PC-3 (cell line): ENCODE measurements at regions not wholly inside any gene's neighbourhood (a gene's known extent, or its start where the extent isn't known, plus 50 kb on each side); places are given as distances from the start of the nearest gene placed in this dataset.

Experiments
- ATAC-seq: fragments of 200-7000 bp; cut with Tn5 transposase; 2 replicates; pipeline ENCODE4 v1.9.1; 2020; ENCODE audit warnings: mild to moderate bottlenecking, moderate library complexity
- BruUV-seq: library from RNA; stranded (reverse); fragments of 400-500 nt; replicated peaks from 2 replicates; lab custom pipeline; 2021; lab: Mats Ljungman, UMichigan
- CTCF ChIA-PET: fragments of 300-600 bp; sonication (Branson Sonifier 250); formaldehyde crosslinking; loops from one replicate; lab custom pipeline; 2022; ENCODE audit warnings: antibody characterized with exemption; lab: Charles Lee
- POLR2A ChIA-PET: fragments of 300-600 bp; sonication (Branson Sonifier 250); formaldehyde crosslinking; loops from one replicate; lab custom pipeline; 2022; ENCODE audit warnings: antibody characterized with exemption; ENCODE audit not compliant: unreplicated experiment; lab: Charles Lee
- DNase-seq: peaks from one replicate; pipeline ENCODE4 v3.0.0-alpha.2; 2015
- H2AFZ ChIP-seq: fragments of 300-600 bp; sonication (generic); 2 replicates; pipeline ENCODE4 v1.6.0; 2016; ENCODE audit warnings: antibody characterized with exemption, low read length
- H3F3A ChIP-seq: fragments of 300-600 bp; sonication (generic); one replicate; pipeline ENCODE4 v1.6.0; 2017; ENCODE audit warnings: antibody characterized with exemption, low read length, control low read depth, mild to moderate bottlenecking; ENCODE audit not compliant: unreplicated experiment
- H3K27ac ChIP-seq: fragments of 300-600 bp; sonication (generic); 2 replicates; pipeline ENCODE4 v1.5.1; 2016; ENCODE audit warnings: mild to moderate bottlenecking, low read length
- H3K27me3 ChIP-seq: fragments of 300-600 bp; sonication (generic); 2 replicates; pipeline ENCODE4 v1.6.1; 2016; ENCODE audit warnings: low read length, mixed read lengths
- H3K36me3 ChIP-seq: fragments of 300-600 bp; sonication (generic); 2 replicates; pipeline ENCODE4 v1.6.1; 2016; ENCODE audit warnings: low read depth, mixed run types, low read length, mixed read lengths
- H3K4me1 ChIP-seq: fragments of 300-600 bp; sonication (generic); 2 replicates; pipeline ENCODE4 v1.5.1; 2016; ENCODE audit warnings: low read length; ENCODE audit not compliant: insufficient read depth
- H3K4me2 ChIP-seq: fragments of 300-600 bp; sonication (generic); 2 replicates; pipeline ENCODE4 v1.6.0; 2016; ENCODE audit warnings: low read length
- H3K4me3 ChIP-seq: fragments of 300-600 bp; sonication (generic); 2 replicates; pipeline ENCODE4 v1.5.1; 2016; ENCODE audit warnings: mild to moderate bottlenecking, low read length, mixed read lengths
- H3K79me2 ChIP-seq: fragments of 300-600 bp; sonication (generic); 2 replicates; pipeline ENCODE4 v1.6.1; 2017; ENCODE audit warnings: low read length, mixed read lengths
- H3K9ac ChIP-seq: fragments of 300-600 bp; sonication (generic); 2 replicates; pipeline ENCODE4 v1.6.0; 2016; ENCODE audit warnings: mild to moderate bottlenecking, low read length
- H3K9me2 ChIP-seq: fragments of 300-600 bp; sonication (generic); replicated peaks from 2 replicates; pipeline ENCODE4 v1.6.1; 2016; ENCODE audit warnings: mixed run types, low read length, mixed read lengths
- H3K9me3 ChIP-seq: fragments of 300-600 bp; sonication (generic); 2 replicates; pipeline ENCODE4 v1.6.1; 2016; ENCODE audit warnings: low read length, mixed read lengths
- H4K20me1 ChIP-seq: fragments of 300-600 bp; sonication (generic); 2 replicates; pipeline ENCODE4 v1.6.1; 2016; ENCODE audit warnings: low read length, mixed read lengths
- EZH2 ChIP-seq: fragments of 300-600 bp; sonication (generic); IDR thresholded peaks from one replicate; pipeline ENCODE4 v1.6.1; 2017; ENCODE audit warnings: antibody characterized with exemption, mild to moderate bottlenecking, low read length; ENCODE audit not compliant: unreplicated experiment
- EZH2phosphoT487 ChIP-seq: fragments of 300-600 bp; sonication (generic); IDR thresholded peaks from 2 replicates; pipeline ENCODE4 v1.6.1; 2018; ENCODE audit warnings: mild to moderate bottlenecking, antibody characterized with exemption, low read length, borderline replicate concordance
- intact Hi-C: fragments of 100-400 bp; cut with micrococcal nuclease; formaldehyde crosslinking; loops from 2 replicates; pipeline ENCODE4 v1.9.0; 2023
- TF ChIP-seq, protein P1 (sequence below): fragments of 300-600 bp; sonication (generic); conservative IDR thresholded peaks from 2 replicates; pipeline ENCODE4 v1.5.1; 2017; ENCODE audit warnings: antibody characterized with exemption, low read depth, mild to moderate bottlenecking, low read length

DNA sequence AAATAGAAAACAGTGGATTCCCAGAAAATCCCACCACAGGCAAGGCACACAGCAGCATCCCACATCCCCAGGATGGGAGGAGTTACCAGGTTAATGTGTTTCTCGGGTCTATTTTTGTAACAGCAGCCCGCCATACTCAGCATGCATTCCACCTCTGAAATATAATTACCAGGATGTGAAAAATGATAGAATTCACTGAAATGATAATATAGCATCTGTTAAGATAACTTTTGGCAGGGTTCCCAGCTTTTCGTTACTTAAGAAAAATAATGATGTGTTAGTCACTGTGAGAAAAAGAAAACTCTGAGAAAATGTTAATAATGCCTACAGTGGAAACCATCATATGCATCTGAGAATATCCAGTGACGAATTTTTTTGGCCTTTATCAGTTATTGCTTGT is 87.1 kb downstream of the VCX2 start:
- Histone ChIP-seq H3K9me3 (no peaks in the 10 kb centered on the region), H3K4me1 (no peaks in the 10 kb centered on the region), H2AFZ (no peak overlapping the region), H3K27me3 (no peaks in the 10 kb centered on the region), H3K9ac (no peak overlapping the region), H3K36me3 (no peaks in the 10 kb centered on the region), H4K20me1 (no peaks in the 10 kb centered on the region), H3F3A (no peaks in the 10 kb centered on the region), H3K9me2 (no peaks in the 10 kb centered on the region), H3K27ac (no peak overlapping the region), H3K4me2 (no peak overlapping the region), H3K79me2 (no peaks in the 10 kb centered on the region), H3K4me3 (no peak overlapping the region)
- no peak for TF ChIP-seq EZH2
- TF ChIP-seq, protein P1, sequence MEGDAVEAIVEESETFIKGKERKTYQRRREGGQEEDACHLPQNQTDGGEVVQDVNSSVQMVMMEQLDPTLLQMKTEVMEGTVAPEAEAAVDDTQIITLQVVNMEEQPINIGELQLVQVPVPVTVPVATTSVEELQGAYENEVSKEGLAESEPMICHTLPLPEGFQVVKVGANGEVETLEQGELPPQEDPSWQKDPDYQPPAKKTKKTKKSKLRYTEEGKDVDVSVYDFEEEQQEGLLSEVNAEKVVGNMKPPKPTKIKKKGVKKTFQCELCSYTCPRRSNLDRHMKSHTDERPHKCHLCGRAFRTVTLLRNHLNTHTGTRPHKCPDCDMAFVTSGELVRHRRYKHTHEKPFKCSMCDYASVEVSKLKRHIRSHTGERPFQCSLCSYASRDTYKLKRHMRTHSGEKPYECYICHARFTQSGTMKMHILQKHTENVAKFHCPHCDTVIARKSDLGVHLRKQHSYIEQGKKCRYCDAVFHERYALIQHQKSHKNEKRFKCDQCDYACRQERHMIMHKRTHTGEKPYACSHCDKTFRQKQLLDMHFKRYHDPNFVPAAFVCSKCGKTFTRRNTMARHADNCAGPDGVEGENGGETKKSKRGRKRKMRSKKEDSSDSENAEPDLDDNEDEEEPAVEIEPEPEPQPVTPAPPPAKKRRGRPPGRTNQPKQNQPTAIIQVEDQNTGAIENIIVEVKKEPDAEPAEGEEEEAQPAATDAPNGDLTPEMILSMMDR = no peak
- no peak for TF ChIP-seq EZH2phosphoT487
- ChIA-PET POLR2A (no interaction called here), CTCF (no interaction called here)
- no peak for ATAC-seq
- BruUV-seq = no TSS peak
- peak; percentile 13 for DNase-seq
- intact Hi-C loops = no loop called here

DNA sequence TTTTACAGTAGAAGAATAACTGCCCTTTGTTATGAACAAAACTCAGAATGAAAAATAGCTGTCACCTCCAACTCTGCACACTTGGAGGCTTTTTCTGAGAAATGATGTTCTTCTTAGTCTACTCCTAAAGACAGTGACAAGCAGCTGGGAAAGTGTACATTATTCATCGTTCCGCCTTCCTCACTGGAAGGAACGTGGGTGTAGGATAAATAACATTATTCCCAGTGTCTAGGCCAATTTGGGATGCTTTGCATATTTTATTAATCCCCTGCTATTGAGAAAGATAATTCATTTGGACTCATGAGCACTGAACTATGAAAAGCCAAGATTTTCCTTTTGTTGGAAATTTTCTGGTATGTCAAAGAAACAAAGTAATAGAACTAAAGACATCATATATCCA is 87.8 kb downstream of the VCX2 start:
- H3K9ac ChIP-seq = no peak overlapping the region
- DNase-seq = no peak
- ChIA-PET CTCF (no interaction called here), POLR2A (interaction anchor here (0.5 kb wide), 1 partner anchor 70 kb away, joined by 3 read pairs; no protein-coding TSS in a partner anchor)
- H2AFZ ChIP-seq = no peak overlapping the region
- no peak for TF ChIP-seq EZH2phosphoT487
- TF ChIP-seq EZH2 = no peak
- TF ChIP-seq, protein P1 = no peak
- intact Hi-C loops = no loop called here
- no peaks in the 10 kb centered on the region for H3K9me3 ChIP-seq
- no peaks in the 10 kb centered on the region for H3K4me1 ChIP-seq
- no peaks in the 10 kb centered on the region for H3K79me2 ChIP-seq
- H3K4me3 ChIP-seq = no peak overlapping the region
- H3K36me3 ChIP-seq = no peaks in the 10 kb centered on the region
- no peak overlapping the region for H3K27ac ChIP-seq
- H4K20me1 ChIP-seq = no peaks in the 10 kb centered on the region
- BruUV-seq = no TSS peak
- no peaks in the 10 kb centered on the region for H3K9me2 ChIP-seq
- H3K27me3 ChIP-seq = no peaks in the 10 kb centered on the region
- no peak overlapping the region for H3K4me2 ChIP-seq
- no peak for ATAC-seq
- no peaks in the 10 kb centered on the region for H3F3A ChIP-seq

DNA sequence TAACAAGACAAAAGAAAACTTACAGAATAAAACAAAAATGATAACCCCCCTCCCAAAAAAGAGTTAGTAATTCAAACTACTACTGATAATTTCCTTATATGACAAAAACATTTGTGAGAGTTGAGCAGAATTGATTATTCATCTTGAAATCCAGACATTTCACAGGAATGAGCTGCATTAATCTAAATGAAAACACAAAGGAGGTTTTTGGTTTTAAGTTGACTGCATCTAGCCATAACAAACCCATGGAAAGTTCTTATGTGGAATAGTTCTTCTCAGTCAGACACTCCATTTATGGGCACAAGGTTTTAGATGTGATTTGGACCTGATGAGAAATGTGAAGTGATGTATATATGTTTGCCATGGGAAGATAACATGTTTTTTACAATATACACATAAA is 95.4 kb downstream of the VCX2 start:
- ChIA-PET CTCF (no interaction called here), POLR2A (no interaction called here)
- TF ChIP-seq EZH2phosphoT487 (no peak), EZH2 (no peak)
- TF ChIP-seq, protein P1 = no peak
- BruUV-seq = no TSS peak
- H4K20me1 ChIP-seq = no peaks in the 10 kb centered on the region
- ATAC-seq = no peak
- H3K4me2 ChIP-seq = no peak overlapping the region
- no peaks in the 10 kb centered on the region for H3K27me3 ChIP-seq
- H3K9ac ChIP-seq = no peak overlapping the region
- no peak for DNase-seq
- H3K4me1 ChIP-seq = no peaks in the 10 kb centered on the region; the same call in 1 of the 2 replicates
- no peaks in the 10 kb centered on the region for H3K9me3 ChIP-seq
- H3K36me3 ChIP-seq = no peaks in the 10 kb centered on the region
- H3K9me2 ChIP-seq = no peaks in the 10 kb centered on the region
- no peak overlapping the region for H3K27ac ChIP-seq
- no peak overlapping the region for H3K4me3 ChIP-seq
- intact Hi-C loops = no loop called here
- H3K79me2 ChIP-seq = no peaks in the 10 kb centered on the region
- H3F3A ChIP-seq = no peaks in the 10 kb centered on the region
- no peak overlapping the region for H2AFZ ChIP-seq
